ENCODE measurements at regions not wholly inside any gene's neighbourhood (a gene's known extent, or its start where the extent isn't known, plus 50 kb on each side); places are given as distances from the start of the nearest gene placed in this dataset.
"Not testable (repeated sequence)": the region's sequence is repeated elsewhere in the genome, so short reads cannot be mapped to it uniquely, and the experiment has no call there.

DNA sequence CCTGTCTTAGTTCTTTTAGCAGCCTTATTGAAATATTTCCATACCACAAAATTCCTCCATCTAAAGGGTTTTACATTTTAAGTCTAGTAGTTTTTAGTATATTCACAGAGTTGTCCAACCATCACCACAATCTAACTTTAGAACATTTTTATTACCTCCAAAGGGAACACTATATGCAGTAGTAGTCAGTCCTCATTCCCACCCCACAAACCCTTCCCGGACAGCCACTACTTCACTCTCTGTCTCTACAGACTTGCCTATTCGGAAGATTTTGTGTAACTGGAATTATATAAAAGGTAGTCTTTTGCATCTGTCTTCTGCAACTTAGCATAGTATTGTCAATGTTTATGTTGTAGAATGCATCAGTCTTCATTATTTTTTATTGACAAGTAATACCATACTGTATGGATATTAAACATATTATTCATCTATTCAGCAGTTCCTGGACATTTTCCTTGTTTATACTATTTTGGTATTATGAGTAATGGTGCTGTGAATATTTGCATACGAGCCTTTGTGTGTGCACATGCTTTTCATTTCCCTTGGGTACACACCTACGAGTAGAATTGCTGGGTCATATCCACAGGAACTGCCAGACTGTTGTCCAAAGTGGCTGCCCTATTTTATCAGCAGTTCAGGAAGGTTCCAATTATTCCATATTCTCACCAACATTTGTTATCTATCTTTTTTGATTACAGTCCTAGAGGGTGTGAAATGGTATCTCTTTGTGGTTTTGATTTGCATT is 60.9 kb upstream of the LANCL2 start:
- DNase-seq = no peak

GRCh38 chr7:55305135-55305534 is 60.0 kb upstream of the LANCL2 start:
- DNase-seq = no peak

DNA sequence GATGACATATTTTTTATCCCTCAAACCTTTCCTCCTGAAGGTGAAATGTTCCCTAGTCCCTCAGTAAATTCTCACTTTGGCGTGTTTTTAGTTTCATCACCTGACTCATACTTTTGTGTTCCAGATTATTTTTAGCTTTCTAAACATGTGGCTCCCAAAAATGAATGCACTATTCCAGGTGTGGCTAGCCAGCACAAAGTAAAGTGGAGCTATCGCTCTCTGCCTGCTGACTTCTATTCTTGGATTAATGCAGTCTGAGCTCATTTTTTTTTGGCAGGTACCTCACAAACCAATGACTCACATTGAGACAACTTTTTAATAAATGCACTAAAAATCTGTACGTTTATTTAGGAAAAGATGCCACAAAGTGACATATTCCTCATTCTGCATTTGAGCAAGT is 58.8 kb upstream of the LANCL2 start:
- DNase-seq = no peak

DNA sequence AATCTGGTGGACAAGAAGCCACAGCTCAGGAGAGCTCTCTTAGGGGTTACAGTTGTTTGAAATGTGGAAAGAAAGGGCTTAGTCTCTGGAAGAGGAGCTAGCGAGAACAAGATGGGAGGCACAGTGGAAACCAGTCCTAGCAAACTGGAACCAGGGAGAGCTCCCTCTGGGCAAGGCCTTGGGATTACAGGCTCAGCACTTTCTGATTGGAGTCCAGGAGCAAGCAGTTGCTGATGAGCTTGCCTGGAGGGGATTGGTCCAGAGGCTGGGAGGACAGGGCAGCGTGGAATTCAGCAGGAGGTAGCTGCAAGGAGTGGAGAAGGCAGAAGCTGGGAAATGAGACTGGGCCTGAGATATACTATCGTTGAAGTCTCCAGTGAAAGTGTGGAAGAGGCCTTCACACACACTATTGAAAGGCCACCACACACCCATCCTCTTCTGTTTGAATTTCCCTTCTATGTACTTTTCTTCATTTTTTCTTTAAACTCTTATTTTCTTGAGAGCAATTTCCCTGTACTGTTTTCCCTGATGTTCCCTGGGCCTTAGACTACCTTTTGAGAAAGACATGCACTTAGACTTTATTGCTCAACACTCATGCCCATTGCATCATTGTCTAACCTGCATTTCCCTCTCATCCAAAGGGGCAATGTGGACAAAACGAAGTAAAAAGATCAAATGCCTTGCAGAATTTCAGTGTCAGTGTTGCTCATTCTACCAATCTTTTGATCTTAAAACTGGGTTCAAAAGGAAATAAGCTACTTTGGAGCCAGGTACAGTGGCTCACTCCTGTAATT is 57.8 kb upstream of the LANCL2 start:
- DNase-seq = no peak

GRCh38 chr7:55308186-55308929 is 56.8 kb upstream of the LANCL2 start:
- no peak for DNase-seq

GRCh38 chr7:55309040-55309991 is 55.8 kb upstream of the LANCL2 start:
- peak; percentile 7 for DNase-seq

GRCh38 chr7:55310287-55311025 is 54.7 kb upstream of the LANCL2 start:
- DNase-seq = no peak

- DNase-seq = not testable (repeated sequence)
Observed at GRCh38 chr7:55311892-55312291, 53.2 kb upstream of the LANCL2 start.

GRCh38 chr7:55313671-55314070 is 51.5 kb upstream of the LANCL2 start:
- DNase-seq = not testable (repeated sequence)

DNA sequence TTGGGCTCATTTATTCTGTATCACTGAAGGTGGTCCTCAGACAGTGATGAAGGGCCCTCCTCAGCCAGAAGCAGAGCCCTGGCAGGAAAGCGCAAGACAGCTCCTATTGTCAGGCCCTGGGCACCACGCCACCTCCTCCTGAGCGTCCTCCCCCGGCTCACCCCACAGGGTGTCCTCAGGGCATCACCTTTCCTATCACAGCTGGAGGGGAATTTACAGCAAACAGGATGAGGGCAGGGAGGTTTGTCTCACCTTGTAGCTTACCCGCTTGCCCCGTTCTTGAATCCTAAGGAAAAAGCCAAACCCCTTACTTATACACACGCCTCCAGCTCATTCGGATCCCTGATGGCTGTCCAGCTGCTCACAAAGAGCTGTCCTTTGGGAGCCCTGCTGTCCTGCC is 50.2 kb upstream of the LANCL2 start:
- DNase-seq = no peak

All from activated T-cell treated with anti-CD3 and anti-CD28 coated beads for 4 hours (primary cell).